Inflammatory macrophage (primary cell): ENCODE measurements at regions not wholly inside any gene's neighbourhood (a gene's known extent, or its start where the extent isn't known, plus 50 kb on each side); places are given as distances from the start of the nearest gene placed in this dataset.

ENCODE experiments used
- DNase-seq, 2 donors: peaks; one replicate each; pipeline ENCODE4 v3.0.0-alpha.2; 2020 to 2022

DNA sequence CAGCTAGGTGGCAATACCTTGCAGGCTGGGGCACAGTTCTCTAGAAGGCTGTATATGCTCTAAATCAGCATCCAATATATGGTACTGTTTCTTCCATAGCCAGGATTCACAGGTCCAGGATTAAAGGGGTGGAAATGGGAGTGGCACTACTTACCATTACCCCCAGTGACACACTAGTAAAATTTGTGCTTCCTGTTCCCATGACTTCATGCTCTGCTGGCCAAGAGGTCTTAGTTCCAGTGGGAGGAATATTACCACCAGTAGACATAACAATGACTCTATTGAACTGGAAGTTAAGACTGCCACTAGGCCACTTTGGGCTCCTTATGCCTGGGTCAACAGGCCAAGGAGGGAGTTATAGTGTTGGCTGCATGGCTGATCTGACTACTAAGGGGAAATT is 174.3 kb upstream of the TNFAIP3 start:
- no peak for DNase-seq

DNA sequence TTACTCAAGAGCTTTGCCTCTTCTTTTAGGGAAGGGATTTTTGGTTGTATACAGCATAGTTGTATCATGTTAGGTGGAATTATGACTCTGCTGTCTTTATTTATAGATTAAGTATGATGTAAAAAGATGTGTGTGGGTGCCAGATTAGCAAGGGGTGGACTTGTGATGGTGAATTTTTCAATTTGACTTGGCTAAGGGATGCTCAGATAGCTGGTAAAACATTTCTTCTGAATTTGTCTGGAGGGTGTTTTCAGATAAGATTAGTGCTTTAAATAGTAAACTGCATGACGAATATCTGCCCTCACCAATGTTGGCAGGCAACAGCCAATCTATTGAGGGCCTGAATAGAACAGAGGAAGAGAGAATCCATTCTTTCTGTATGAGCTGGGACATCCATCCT is 173.3 kb upstream of the TNFAIP3 start:
- peak in 1 of 2 donors; percentile 19 for DNase-seq

DNA sequence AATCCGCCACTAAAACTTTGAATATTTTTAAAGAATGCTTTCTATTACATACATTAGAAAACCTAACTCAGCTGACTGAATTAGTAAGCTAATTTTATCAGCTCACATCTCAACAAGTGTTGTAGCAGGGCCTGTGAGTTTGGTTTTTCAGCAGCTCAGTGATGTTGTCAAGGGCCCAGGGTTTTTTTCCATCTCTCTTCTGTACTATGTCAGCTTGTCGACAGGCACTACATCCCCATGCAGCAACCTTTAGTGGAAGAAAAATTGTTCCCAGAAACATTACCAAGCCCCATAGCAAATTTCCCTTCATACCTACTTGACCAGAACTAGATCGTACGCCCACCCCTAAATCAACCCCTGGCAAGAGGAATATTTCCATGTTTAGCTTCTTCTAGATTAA is 170.3 kb upstream of the TNFAIP3 start:
- no peak for DNase-seq

DNA sequence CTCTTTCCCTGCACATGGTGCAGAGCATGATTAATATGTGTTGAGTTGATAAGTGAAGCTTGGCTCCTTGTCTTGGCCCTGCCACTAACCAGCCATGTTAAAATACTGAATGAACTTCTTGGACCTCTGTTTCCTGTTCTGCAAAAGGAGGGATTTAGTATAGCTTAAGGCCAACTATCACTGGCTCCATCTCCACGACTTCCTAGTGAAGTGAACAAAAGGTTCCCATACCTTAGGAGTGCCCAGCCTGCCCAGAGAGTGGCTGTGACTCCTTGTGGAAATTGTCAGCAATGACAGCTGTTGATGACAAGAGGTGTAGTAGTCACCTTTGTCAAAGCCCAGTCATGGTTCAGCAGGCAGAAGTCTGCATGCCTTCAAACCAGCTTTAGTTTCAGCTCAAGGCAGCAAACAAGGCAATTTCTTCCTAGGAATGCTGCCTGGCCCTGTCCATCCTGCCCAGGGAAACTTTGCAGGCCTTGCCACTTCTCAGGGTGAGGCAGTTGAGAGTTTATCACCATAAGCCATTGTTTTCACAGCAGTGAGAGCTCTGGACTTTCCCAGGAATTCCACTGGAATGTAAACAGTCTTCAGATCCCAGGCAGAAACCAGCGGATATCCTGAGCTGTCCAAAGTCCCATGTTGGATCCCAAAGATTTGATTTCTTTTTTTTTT is 169.7 kb upstream of the TNFAIP3 start:
- DNase-seq = no peak

GRCh38 chr6:137698636-137699030 is 168.4 kb upstream of the TNFAIP3 start:
- DNase-seq = peak; percentile 75 to 88

DNA sequence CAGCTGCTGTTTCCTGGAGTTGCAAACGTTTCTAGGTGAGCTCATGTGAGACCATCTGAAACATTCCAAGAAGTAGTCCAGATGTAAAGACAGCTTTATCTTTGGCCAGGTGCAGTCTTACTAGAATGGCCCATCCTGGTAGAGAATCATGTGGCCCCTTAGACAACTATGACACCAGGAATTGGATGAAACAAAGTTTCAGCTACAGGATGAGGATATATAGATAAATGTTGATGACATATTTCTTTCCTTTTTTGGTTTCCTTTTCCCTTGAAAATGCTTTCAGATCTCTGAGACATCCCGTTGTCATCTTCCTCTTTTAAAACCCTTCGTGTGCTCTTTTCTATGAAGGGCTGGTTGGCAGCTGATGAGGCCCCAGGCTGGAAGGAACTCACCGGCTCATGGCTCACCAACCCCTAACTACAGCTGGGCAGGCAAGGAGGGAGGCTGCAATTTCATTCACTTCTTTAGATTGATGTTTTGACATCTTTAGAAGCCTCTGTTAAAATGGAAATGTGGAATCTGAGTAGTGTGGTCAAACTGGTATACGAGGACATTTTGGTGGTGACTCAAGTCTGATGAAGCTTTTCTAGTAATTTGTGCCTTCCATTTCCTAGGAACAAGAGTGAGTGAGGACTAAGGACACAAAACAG is 167.9 kb upstream of the TNFAIP3 start:
- peak; percentile 64 to 77 for DNase-seq

- no peak for DNase-seq
Measured at GRCh38 chr6:137700161-137700560, 166.9 kb upstream of the TNFAIP3 start.

GRCh38 chr6:137700751-137701477 is 166.1 kb upstream of the TNFAIP3 start:
- no peak for DNase-seq

DNA sequence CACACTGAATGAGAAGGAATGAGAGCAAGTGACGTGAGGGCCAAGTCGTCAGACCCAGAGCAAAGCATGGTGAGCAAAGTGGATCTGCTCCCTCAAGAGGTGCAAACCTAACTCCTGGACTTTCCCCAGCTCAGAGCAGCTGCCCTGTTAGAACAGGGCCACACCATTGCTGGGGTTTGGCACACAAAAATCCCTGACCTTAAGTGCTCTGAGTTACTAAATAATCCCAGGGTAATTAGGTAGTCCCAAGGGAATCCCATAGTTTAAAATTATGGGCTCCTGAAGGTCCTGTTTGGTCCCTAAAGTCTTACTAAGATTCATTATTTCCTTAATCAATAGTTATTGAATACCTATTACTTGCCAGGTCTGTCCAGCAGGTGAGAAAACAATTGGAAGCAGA is 165.1 kb upstream of the TNFAIP3 start:
- no peak for DNase-seq

- no peak for DNase-seq
Measured at GRCh38 chr6:137702791-137703424, 164.2 kb upstream of the TNFAIP3 start.

- no peak for DNase-seq
Measured at GRCh38 chr6:137704802-137705159, 162.3 kb upstream of the TNFAIP3 start.

GRCh38 chr6:137705160-137706082 is 161.6 kb upstream of the TNFAIP3 start:
- DNase-seq = peak; percentile 58 to 71

DNA sequence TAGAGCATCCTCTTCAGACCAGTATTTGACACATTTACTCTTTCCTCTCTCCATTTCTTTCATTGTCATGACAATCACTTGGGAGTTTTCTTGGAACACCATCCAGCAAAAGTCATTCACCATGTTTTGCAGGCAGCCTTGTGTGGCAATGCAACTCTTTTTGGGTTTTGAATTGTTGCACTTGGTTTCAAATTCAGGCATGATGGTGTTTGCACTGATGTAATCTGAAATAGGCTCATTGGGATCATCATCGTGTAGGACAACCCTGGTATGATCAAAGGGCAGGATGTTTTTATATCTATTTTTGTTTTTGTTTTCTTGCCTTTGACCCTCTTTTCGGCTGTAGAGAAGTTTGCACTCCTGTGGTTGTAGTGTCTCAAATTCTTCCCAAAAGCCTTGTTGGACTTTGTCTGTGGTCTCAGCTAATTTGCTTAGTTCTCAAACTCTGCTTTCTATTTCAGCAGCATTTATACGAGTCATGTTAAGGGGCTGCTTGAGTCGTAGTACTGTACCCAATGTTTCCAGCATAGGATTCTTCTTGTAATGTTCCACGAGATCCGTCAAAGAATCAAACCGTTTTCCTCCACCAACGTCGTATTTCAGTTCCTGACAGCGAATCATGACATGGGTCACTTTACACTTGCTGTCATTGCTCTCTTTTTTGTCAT is 160.8 kb upstream of the TNFAIP3 start:
- no peak for DNase-seq

GRCh38 chr6:137707038-137707589 is 159.9 kb upstream of the TNFAIP3 start:
- DNase-seq = no peak

- peak; percentile 57 to 74 for DNase-seq
Measured at GRCh38 chr6:137707590-137708360, 159.3 kb upstream of the TNFAIP3 start.

GRCh38 chr6:137708481-137708880 is 158.6 kb upstream of the TNFAIP3 start:
- DNase-seq = no peak

DNA sequence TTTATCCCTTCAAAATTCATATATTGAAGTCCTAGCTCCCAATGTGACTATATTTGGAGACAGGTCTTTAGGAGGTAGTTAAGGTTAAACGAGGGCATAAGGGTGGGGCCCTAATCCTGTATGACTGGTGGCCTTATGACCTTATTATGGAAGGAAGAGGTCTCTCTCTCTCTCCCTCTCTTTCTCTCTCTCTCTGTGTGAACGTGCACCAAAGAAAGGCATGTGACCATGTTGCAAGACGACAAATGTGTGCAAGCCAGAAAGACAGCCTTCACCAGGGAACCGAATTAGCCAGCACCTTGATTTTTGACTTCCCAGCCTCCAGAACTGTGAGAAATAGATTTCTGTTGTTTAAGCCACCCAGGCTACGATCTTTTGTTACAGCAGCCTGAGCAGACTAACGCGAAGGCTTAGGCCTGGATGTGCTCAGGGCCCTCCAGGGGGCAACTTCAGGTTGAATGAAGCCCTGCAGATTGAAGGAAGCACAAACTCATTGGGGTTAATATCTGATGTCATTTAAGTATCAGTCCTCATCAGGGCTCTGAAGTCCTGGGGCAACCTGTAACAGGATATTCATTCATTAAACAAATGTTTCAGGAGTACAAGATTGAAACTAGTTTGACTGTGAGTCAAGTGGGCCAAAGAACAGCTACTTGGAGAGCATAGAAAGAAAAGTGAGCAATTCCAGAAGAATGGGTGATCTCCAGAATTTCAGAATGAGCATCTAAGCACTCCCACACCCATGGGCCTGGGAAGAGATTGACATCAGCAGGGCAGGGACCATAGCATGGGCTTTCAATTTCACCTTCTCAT is 157.4 kb upstream of the TNFAIP3 start:
- no peak for DNase-seq

DNA sequence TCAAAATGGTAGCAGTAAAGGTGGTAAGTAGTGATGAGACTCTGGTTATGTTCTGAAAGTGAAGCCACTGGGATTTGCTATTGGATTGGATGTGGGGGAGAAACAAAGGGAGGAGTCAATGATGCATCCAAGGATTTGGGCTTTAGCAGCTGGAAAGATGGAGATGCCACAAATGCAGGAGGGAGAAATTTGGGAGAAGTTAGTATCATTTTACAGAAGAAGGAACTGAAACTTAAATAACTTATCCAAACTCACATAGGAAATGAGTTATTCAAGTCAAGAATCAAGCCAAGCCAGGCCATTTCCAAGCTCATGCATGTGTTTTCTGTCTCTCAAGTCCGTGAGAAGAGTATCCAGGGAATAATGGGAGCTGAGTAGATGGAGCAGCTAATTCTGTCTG is 155.1 kb upstream of the TNFAIP3 start:
- DNase-seq = no peak

GRCh38 chr6:137712587-137712986 is 154.5 kb upstream of the TNFAIP3 start:
- no peak for DNase-seq

DNA sequence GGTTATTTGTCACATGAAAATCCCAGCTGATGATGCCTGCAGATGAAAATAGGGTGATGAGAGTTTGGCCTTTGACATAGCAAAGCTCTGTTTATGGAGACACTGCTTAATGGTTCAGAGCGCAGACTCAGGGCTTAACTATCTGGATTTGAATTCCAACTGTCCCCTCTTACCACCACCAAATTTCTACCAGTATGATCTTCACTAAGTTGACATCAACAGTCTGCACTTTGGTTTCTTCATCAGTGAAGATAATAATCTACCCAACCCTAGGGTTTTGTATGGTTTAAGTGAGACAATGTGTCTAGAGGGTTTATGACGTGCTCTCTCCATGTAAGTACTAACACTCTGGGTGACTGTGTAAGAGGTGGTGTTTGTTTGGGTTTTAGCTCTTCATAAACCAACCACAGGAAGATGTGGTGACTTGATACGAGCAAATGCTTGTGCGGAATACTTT is 151.4 kb upstream of the TNFAIP3 start:
- DNase-seq = no peak
